CD4-positive, alpha-beta T cell treated with Interleukin-4 for 1 hour (primary cell): ENCODE measurements at regions not wholly inside any gene's neighbourhood (a gene's known extent, or its start where the extent isn't known, plus 50 kb on each side); places are given as distances from the start of the nearest gene placed in this dataset.
"Not testable (repeated sequence)": the region's sequence is repeated elsewhere in the genome, so short reads cannot be mapped to it uniquely, and the experiment has no call there.

ENCODE experiments used
- DNase-seq, 2 donors: peaks; one replicate each; pipeline ENCODE4 v3.0.0-alpha.2; 2020 to 2022

GRCh38 chr9:67708109-67708508 lies 150.6 kb upstream of the ANKRD20A1 start:
- not testable (repeated sequence) for DNase-seq

GRCh38 chr9:67711429-67711828 lies 147.3 kb upstream of the ANKRD20A1 start:
- DNase-seq: not testable (repeated sequence)

- not testable (repeated sequence) for DNase-seq
Observed at GRCh38 chr9:67711931-67712330, 146.8 kb upstream of the ANKRD20A1 start.

GRCh38 chr9:67712956-67713355 lies 145.8 kb upstream of the ANKRD20A1 start:
- peak in 1 of 2 donors; percentile 8 for DNase-seq

GRCh38 chr9:67717830-67718388 lies 140.8 kb upstream of the ANKRD20A1 start:
- DNase-seq: peak; percentile 59 to 73

GRCh38 chr9:67720491-67720890 lies 138.2 kb upstream of the ANKRD20A1 start:
- DNase-seq: peak in 1 of 2 donors; percentile 7

GRCh38 chr9:67722460-67723090 lies 136.2 kb upstream of the ANKRD20A1 start:
- DNase-seq: not testable (repeated sequence)

GRCh38 chr9:67723185-67723584 lies 135.5 kb upstream of the ANKRD20A1 start:
- DNase-seq: peak; percentile 13 to 24

GRCh38 chr9:67724885-67725284 lies 133.8 kb upstream of the ANKRD20A1 start:
- DNase-seq: peak; percentile 19 to 36

- DNase-seq: peak; percentile 46 to 55
Observed at GRCh38 chr9:67726213-67726988, 132.3 kb upstream of the ANKRD20A1 start.

GRCh38 chr9:67763133-67763532 lies 95.6 kb upstream of the ANKRD20A1 start:
- DNase-seq: not testable (repeated sequence)

- DNase-seq: not testable (repeated sequence)
Observed at GRCh38 chr9:67771807-67772206, 86.9 kb upstream of the ANKRD20A1 start.

- not testable (repeated sequence) for DNase-seq
Observed at GRCh38 chr9:67800170-67800569, 58.6 kb upstream of the ANKRD20A1 start.
